GM18507 (cell line): ENCODE measurements at regions not wholly inside any gene's neighbourhood (a gene's known extent, or its start where the extent isn't known, plus 50 kb on each side); places are given as distances from the start of the nearest gene placed in this dataset.

ENCODE experiments used
- DNase-seq: peaks from one replicate; pipeline ENCODE4 v3.0.0; 2011; ENCODE audit warnings: low read depth; ENCODE audit not compliant: insufficient read length; ENCODE audit errors: extremely low spot score
- FAIRE-seq: peaks from 2 replicates; lab custom pipeline; 2011; peaks lifted over from hg19 to GRCh38; lab: Jason Lieb, UNC

GRCh38 chr4:11495818-11496217 is 67.1 kb upstream of the HS3ST1 start:
- no peak for FAIRE-seq

GRCh38 chr4:11495291-11495690 is 66.6 kb upstream of the HS3ST1 start:
- no peak for FAIRE-seq

More at GRCh38 chr4:11495818-11496217, 67.1 kb upstream of the HS3ST1 start:
- DNase-seq, result no peak

GRCh38 chr4:11494232-11494631 is 65.5 kb upstream of the HS3ST1 start:
- DNase-seq (no peak), FAIRE-seq (no peak)

More at GRCh38 chr4:11495291-11495690, 66.6 kb upstream of the HS3ST1 start:
- no peak for DNase-seq

- no peak for DNase-seq
- no peak for FAIRE-seq
These were observed 60.9 kb upstream of the HS3ST1 start for GRCh38 chr4:11489453-11490083.

- DNase-seq, result no peak
- no peak for FAIRE-seq
These were observed 60.2 kb upstream of the HS3ST1 start for GRCh38 chr4:11488657-11489452.

GRCh38 chr4:11487868-11488544 is 59.3 kb upstream of the HS3ST1 start:
- DNase-seq, result no peak
- FAIRE-seq, result no peak

GRCh38 chr4:11487139-11487538 is 58.4 kb upstream of the HS3ST1 start:
- FAIRE-seq, result no peak
- DNase-seq, result no peak

- no peak for DNase-seq
- no peak for FAIRE-seq
These were observed 57.2 kb upstream of the HS3ST1 start for GRCh38 chr4:11485926-11486325.

- FAIRE-seq, result no peak
- DNase-seq, result no peak
These were observed 55.8 kb upstream of the HS3ST1 start for GRCh38 chr4:11484531-11484930.

GRCh38 chr4:11483046-11483445 is 54.4 kb upstream of the HS3ST1 start:
- FAIRE-seq, result no peak
- DNase-seq, result no peak

- FAIRE-seq (peak; percentile 69), DNase-seq (no peak)
These were observed 52.0 kb upstream of the HS3ST1 start for GRCh38 chr4:11480683-11481082.
